ENCODE measurements at regions not wholly inside any gene's neighbourhood (a gene's known extent, or its start where the extent isn't known, plus 50 kb on each side); places are given as distances from the start of the nearest gene placed in this dataset.
"Not testable (repeated sequence)": the region's sequence is repeated elsewhere in the genome, so short reads cannot be mapped to it uniquely, and the experiment has no call there.

GRCh38 chr7:9516662-9517061 is 1083.3 kb downstream of the NXPH1 start:
- H3K4me3 ChIP-seq = no peak overlapping the region
- H3K4me1 ChIP-seq (ENCODE audit: insufficient read depth) = no peaks in the 10 kb centered on the region
- no peaks in the 10 kb centered on the region for H3K9me2 ChIP-seq (replicated peaks; ENCODE audit: insufficient read depth)
- no peak overlapping the region for H3K4me2 ChIP-seq
- 75% methylated on average over 4 of the region's 4 CpGs for WGBS (ENCODE audit: low lambda C conversion rate, missing lambda C conversion rate)
- no peak overlapping the region for H2AFZ ChIP-seq
- no peaks in the 10 kb centered on the region for H4K20me1 ChIP-seq (ENCODE audit: insufficient read depth, poor library complexity, severe bottlenecking)
- no peaks in the 10 kb centered on the region for H3K36me3 ChIP-seq (replicated peaks; ENCODE audit: insufficient read depth, low read depth)
- no peaks in the 10 kb centered on the region for H3K9me3 ChIP-seq (ENCODE audit: low read depth)
- DNase-seq (ENCODE audit: low spot score) = no peak
- no peaks in the 10 kb centered on the region for H3K79me2 ChIP-seq
- H3K27ac ChIP-seq = no peak overlapping the region
- H3K27me3 ChIP-seq = no peaks in the 10 kb centered on the region
- TF ChIP-seq EZH2 (IDR thresholded peaks at IDR 0.05; ENCODE audit: borderline replicate concordance) (no peak), EZH2phosphoT487 (IDR thresholded peaks at IDR 0.05; ENCODE audit: low read depth, severe bottlenecking, unreplicated experiment) (no peak), CTCF (IDR thresholded peaks at IDR 0.05; ENCODE audit: poor library complexity) (no peak)

DNA sequence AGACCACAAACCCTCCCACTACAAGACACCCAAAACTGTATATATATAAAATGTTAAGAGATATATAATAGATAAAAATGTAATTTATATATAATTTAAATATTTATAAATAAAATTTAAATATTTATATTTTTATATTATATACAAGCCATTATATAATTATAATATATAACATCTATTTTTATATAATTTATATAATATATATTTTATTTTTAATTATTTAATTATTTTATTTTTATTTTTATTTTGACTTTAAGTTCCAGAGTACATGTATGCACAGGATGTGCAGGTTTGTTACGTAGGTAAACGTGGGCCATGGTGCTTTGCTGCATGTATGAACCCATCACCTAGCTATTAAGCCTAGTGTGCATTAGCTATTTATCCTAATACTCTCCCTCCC is 1090.2 kb downstream of the NXPH1 start:
- no peaks in the 10 kb centered on the region for H3K27me3 ChIP-seq
- no peaks in the 10 kb centered on the region for H3K36me3 ChIP-seq (replicated peaks; ENCODE audit: insufficient read depth, low read depth)
- no peak overlapping the region for H3K4me2 ChIP-seq
- H4K20me1 ChIP-seq (ENCODE audit: insufficient read depth, poor library complexity, severe bottlenecking) = no peaks in the 10 kb centered on the region
- no peak overlapping the region for H3K4me3 ChIP-seq
- no peaks in the 10 kb centered on the region for H3K9me2 ChIP-seq (replicated peaks; ENCODE audit: insufficient read depth)
- H2AFZ ChIP-seq = no peak overlapping the region
- DNase-seq (ENCODE audit: low spot score) = no peak
- H3K9me3 ChIP-seq (ENCODE audit: low read depth) = no peaks in the 10 kb centered on the region
- TF ChIP-seq EZH2phosphoT487 (IDR thresholded peaks at IDR 0.05; ENCODE audit: low read depth, severe bottlenecking, unreplicated experiment) (no peak), EZH2 (IDR thresholded peaks at IDR 0.05; ENCODE audit: borderline replicate concordance) (no peak), CTCF (IDR thresholded peaks at IDR 0.05; ENCODE audit: poor library complexity) (no peak)
- H3K27ac ChIP-seq = no peak overlapping the region
- no peaks in the 10 kb centered on the region for H3K79me2 ChIP-seq
- WGBS (ENCODE audit: low lambda C conversion rate, missing lambda C conversion rate) = 96% methylated on average over 2 of the region's 2 CpGs
- H3K4me1 ChIP-seq (ENCODE audit: insufficient read depth) = no peaks in the 10 kb centered on the region

GRCh38 chr7:9552431-9552830 is 1119.0 kb downstream of the NXPH1 start:
- DNase-seq (ENCODE audit: low spot score); H2AFZ ChIP-seq; H3K27ac ChIP-seq; H3K9me3 ChIP-seq (ENCODE audit: low read depth); H3K79me2 ChIP-seq; H3K4me1 ChIP-seq (ENCODE audit: insufficient read depth); H4K20me1 ChIP-seq (ENCODE audit: insufficient read depth, poor library complexity, severe bottlenecking); H3K9me2 ChIP-seq (replicated peaks; ENCODE audit: insufficient read depth); H3K36me3 ChIP-seq (replicated peaks; ENCODE audit: insufficient read depth, low read depth); H3K27me3 ChIP-seq; H3K4me2 ChIP-seq; H3K4me3 ChIP-seq: not testable (repeated sequence)
- 81% methylated on average over 4 of the region's 4 CpGs for WGBS (ENCODE audit: low lambda C conversion rate, missing lambda C conversion rate)

DNA sequence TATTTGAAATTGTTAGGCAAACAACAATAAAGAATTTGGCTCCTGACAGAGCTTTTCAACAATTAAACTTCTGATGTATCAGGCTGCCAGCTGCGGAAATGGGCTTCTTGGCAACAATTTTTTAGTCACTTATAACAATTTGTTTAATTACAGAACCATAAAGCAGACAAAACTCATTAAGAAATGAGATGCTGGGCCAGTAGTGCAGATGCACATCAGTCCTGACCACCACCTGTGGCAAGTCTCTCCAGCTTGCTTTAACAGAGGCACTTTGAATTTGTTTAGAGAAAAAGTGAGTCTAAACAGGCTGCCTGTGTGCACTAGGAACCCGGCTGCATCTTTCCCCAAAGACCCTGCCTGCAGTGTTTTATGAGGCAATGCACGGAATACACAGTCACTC is 1124.4 kb downstream of the NXPH1 start:
- Histone ChIP-seq H4K20me1 (ENCODE audit: insufficient read depth, poor library complexity, severe bottlenecking) (no peaks in the 10 kb centered on the region), H3K9me3 (ENCODE audit: low read depth) (no peaks in the 10 kb centered on the region), H3K4me1 (ENCODE audit: insufficient read depth) (no peaks in the 10 kb centered on the region), H3K36me3 (replicated peaks; ENCODE audit: insufficient read depth, low read depth) (no peaks in the 10 kb centered on the region), H3K79me2 (no peaks in the 10 kb centered on the region), H3K4me3 (no peak overlapping the region), H3K9me2 (replicated peaks; ENCODE audit: insufficient read depth) (no peaks in the 10 kb centered on the region), H3K27ac (no peak overlapping the region), H2AFZ (no peak overlapping the region), H3K27me3 (no peaks in the 10 kb centered on the region), H3K4me2 (no peak overlapping the region)
- no peak for DNase-seq (ENCODE audit: low spot score)
- 55% methylated on average over 3 of the region's 3 CpGs for WGBS (ENCODE audit: low lambda C conversion rate, missing lambda C conversion rate)
- TF ChIP-seq EZH2 (IDR thresholded peaks at IDR 0.05; ENCODE audit: borderline replicate concordance) (no peak), EZH2phosphoT487 (IDR thresholded peaks at IDR 0.05; ENCODE audit: low read depth, severe bottlenecking, unreplicated experiment) (no peak), CTCF (IDR thresholded peaks at IDR 0.05; ENCODE audit: poor library complexity) (no peak)

Measured in hepatocyte (in vitro differentiated cells).